Activated CD4-positive, alpha-beta memory T cell treated with anti-CD3 and anti-CD28 coated beads, Interleukin-2, amount 10 ng/mL, durations not matched to agents 7 days and 5 days (primary cell): ENCODE measurements at regions not wholly inside any gene's neighbourhood (a gene's known extent, or its start where the extent isn't known, plus 50 kb on each side); places are given as distances from the start of the nearest gene placed in this dataset.

Experiments
- CTCF ChIA-PET: fragments of 350-600 bp; sonication (Branson Sonifier 250); formaldehyde crosslinking; loops from one replicate; lab custom pipeline; 2021; ENCODE audit warnings: antibody characterized with exemption, inconsistent platforms; lab: Charles Lee
- POLR2A ChIA-PET: fragments of 350-600 bp; sonication (Branson Sonifier 250); formaldehyde crosslinking; loops from one replicate; lab custom pipeline; 2021; ENCODE audit warnings: antibody characterized with exemption; lab: Charles Lee
- DNase-seq: peaks from one replicate; pipeline ENCODE4 v3.0.0-alpha.2; 2020
- H3K27ac Mint-ChIP-seq: one replicate; pipeline ENCODE4 v1.8.0; 2021; ENCODE audit warnings: mild to moderate bottlenecking, mixed read lengths
- H3K27me3 Mint-ChIP-seq: one replicate; pipeline ENCODE4 v1.8.0; 2021; ENCODE audit warnings: mixed read lengths
- H3K36me3 Mint-ChIP-seq: one replicate; pipeline ENCODE4 v1.8.0; 2021; ENCODE audit warnings: low read depth, mixed read lengths
- H3K4me1 Mint-ChIP-seq: one replicate; pipeline ENCODE4 v1.8.0; 2021; ENCODE audit warnings: mixed read lengths
- H3K4me3 Mint-ChIP-seq: one replicate; pipeline ENCODE4 v1.8.0; 2021; ENCODE audit warnings: mild to moderate bottlenecking, mixed read lengths
- H3K9me3 Mint-ChIP-seq: one replicate; pipeline ENCODE4 v1.8.0; 2021; ENCODE audit warnings: mixed read lengths

GRCh38 chr2:238568455-238569440, 142.0 kb downstream of the ASB1 start:
- ChIA-PET POLR2A (no interaction called here), CTCF (no interaction called here)
- no peaks in the 10 kb centered on the region for H3K36me3 Mint-ChIP-seq
- DNase-seq, result no peak
- H3K4me1 Mint-ChIP-seq, result no peaks in the 10 kb centered on the region
- no peaks in the 10 kb centered on the region for H3K9me3 Mint-ChIP-seq
- H3K27ac Mint-ChIP-seq, result no peak overlapping the region
- no peaks in the 10 kb centered on the region for H3K27me3 Mint-ChIP-seq
- H3K4me3 Mint-ChIP-seq, result no peak overlapping the region

DNA sequence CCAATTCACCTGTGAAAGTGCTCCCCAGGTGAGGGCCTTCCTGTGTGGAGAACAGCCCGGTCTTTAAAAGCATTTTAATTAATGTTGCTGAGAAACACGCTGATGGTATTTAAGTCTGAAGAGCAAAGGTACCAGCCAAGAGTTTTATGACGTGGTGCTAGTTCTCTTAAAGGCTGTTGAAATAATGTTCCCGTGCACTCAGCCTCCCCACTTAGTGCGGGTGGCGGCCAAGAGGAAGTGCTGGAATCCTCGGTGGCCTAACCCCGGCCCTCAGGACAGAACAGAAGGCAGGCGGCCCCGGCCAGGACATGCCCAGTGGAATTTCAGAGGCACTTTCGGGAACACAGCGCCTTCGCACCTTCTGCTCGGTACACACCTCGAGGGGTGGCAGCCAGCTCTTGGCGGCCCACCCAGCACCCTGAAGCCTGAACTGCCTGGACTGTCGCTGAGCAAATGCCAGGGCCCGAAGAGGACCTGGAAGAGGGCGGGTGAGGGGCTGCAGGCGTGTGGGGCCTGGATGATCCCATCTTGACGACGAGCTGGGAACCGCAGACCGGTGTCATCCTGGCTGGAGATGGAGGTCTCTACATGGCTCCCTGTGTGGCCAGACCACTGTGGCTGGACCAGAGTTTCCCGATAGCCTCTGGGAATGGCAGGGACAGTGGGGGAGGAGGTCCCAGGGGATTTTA, 142.9 kb downstream of the ASB1 start:
- no peaks in the 10 kb centered on the region for H3K36me3 Mint-ChIP-seq
- no peak overlapping the region for H3K4me3 Mint-ChIP-seq
- ChIA-PET CTCF (no interaction called here), POLR2A (no interaction called here)
- no peak overlapping the region for H3K27ac Mint-ChIP-seq
- H3K27me3 Mint-ChIP-seq, result no peaks in the 10 kb centered on the region
- H3K4me1 Mint-ChIP-seq, result no peaks in the 10 kb centered on the region
- no peak for DNase-seq
- no peaks in the 10 kb centered on the region for H3K9me3 Mint-ChIP-seq

DNA sequence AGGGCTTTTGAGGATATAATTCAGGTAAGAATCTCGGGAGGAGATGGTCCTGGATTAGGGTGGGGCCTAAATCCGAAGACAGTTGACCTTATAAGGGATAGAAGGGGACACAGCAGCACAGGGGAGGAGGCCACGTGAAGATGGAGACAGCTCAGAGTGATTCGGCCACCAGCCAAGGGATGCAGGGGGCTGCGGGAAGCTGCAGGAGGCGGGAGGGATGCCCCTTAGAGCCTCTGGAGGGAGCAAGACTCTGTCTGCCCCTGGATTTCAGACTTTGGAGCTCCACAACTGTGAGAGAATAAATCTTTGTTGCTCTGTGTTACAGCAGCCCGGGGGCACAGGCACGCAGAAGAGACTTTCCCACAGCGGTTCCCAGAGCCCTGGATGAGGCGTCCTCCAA, 143.7 kb downstream of the ASB1 start:
- no peak overlapping the region for H3K4me3 Mint-ChIP-seq
- ChIA-PET POLR2A (no interaction called here), CTCF (no interaction called here)
- H3K9me3 Mint-ChIP-seq, result no peaks in the 10 kb centered on the region
- no peaks in the 10 kb centered on the region for H3K4me1 Mint-ChIP-seq
- no peak for DNase-seq
- H3K36me3 Mint-ChIP-seq, result no peaks in the 10 kb centered on the region
- H3K27ac Mint-ChIP-seq, result no peak overlapping the region
- H3K27me3 Mint-ChIP-seq, result no peaks in the 10 kb centered on the region

- Mint-ChIP-seq H3K27me3 (no peaks in the 10 kb centered on the region), H3K36me3 (no peaks in the 10 kb centered on the region), H3K4me3 (no peak overlapping the region), H3K9me3 (no peaks in the 10 kb centered on the region), H3K27ac (no peak overlapping the region), H3K4me1 (no peaks in the 10 kb centered on the region)
- POLR2A ChIA-PET, result no interaction called here
- CTCF ChIA-PET, result no interaction called here
- no peak for DNase-seq
Measured at GRCh38 chr2:238570926-238571325, 144.2 kb downstream of the ASB1 start.

DNA sequence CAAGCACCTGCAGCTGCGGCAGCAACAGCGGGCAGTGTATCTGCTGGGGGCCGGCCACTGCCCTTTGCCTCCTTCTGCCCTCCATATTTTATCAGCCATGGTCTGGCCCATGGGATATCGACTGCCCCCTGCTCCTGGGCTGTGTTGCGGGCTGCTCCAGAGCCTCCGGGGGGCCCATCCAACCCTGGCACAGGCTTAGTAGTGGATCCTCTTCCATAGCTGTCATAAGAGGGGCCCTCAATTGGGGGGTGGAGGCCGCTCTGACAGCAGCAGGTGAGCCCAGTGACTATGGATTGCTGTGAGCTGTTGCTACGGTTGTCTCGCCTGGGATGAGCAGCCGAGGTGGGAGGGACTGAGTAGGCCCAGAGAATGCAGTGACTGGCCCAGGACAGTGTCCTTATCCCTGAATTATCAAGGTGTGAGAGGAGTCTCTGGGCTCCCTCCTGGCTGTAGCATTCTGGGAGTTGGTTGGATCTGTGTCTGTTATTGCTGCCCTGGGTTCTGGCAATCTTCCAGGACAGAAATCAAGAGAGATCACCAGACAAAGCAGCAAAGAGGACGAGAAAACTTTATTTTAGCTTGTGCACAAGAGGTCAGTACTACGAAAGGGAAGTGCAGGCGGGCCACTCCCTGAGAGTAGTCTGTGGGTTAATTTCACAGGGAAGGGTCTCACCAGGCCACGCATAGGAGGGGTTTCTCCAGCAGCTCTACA, 145.1 kb downstream of the ASB1 start:
- ChIA-PET POLR2A (interaction anchor here (0.7 kb wide), 1 partner anchor 29 kb away, joined by 3 read pairs; no protein-coding TSS in a partner anchor), CTCF (interaction anchor here (1.4 kb wide), 1 partner anchor 37 kb away, joined by 3 read pairs; no protein-coding TSS in a partner anchor)
- no peak overlapping the region for H3K4me3 Mint-ChIP-seq
- H3K4me1 Mint-ChIP-seq, result no peaks in the 10 kb centered on the region
- H3K9me3 Mint-ChIP-seq, result no peaks in the 10 kb centered on the region
- H3K27ac Mint-ChIP-seq, result no peak overlapping the region
- no peaks in the 10 kb centered on the region for H3K27me3 Mint-ChIP-seq
- DNase-seq, result no peak
- H3K36me3 Mint-ChIP-seq, result no peaks in the 10 kb centered on the region

DNA sequence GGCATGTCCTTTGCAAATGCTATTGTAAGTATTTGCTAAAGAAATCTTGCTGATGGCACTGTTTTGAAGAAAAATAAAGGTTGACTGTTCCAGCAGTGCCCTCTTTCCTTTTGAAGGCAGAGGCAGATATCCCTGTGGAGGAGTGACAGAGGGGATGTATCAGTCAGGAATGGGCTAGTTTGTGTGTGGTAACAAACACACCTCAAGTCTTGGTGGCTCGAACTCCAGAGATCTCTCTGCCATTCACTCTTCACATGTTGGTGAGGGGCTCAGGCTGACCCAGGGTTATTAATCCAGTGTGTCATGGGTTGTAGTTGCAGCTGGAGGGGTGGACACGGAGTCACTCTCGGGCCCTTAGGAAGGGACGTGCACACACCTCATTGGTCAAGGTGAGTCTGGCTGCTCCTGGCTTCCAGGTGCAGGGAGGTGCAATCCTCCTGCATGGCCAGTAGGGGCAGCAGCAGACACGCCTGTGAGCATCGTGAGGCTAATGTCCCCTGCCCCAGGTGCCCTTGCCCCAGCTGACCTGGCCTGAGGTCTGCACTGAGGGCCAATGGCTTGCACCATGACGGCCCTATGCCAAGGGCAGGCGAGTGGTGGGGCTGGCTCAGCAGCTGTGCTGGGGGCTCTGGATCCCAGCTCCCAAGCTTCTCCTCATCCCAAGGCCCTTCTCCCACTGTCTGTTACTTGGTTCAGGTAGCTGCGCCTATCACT, 146.5 kb downstream of the ASB1 start:
- CTCF ChIA-PET, result interaction anchor here (1.1 to 1.3 kb wide), 2 partner anchors 12 to 216 kb away, joined by 4 to 5 read pairs; no protein-coding TSS in a partner anchor
- Mint-ChIP-seq H3K9me3 (no peaks in the 10 kb centered on the region), H3K27me3 (no peaks in the 10 kb centered on the region), H3K27ac (no peak overlapping the region), H3K36me3 (no peaks in the 10 kb centered on the region), H3K4me3 (no peak overlapping the region), H3K4me1 (no peaks in the 10 kb centered on the region)
- POLR2A ChIA-PET, result no interaction called here
- peak; percentile 24 for DNase-seq

- ChIA-PET CTCF (interaction anchor here (1.1 to 1.3 kb wide), 2 partner anchors 11 to 217 kb away, joined by 4 to 5 read pairs; no protein-coding TSS in a partner anchor), POLR2A (no interaction called here)
- no peaks in the 10 kb centered on the region for H3K36me3 Mint-ChIP-seq
- no peak for DNase-seq
- H3K9me3 Mint-ChIP-seq, result no peaks in the 10 kb centered on the region
- no peaks in the 10 kb centered on the region for H3K27me3 Mint-ChIP-seq
- no peak overlapping the region for H3K4me3 Mint-ChIP-seq
- H3K4me1 Mint-ChIP-seq, result no peaks in the 10 kb centered on the region
- no peak overlapping the region for H3K27ac Mint-ChIP-seq
Measured at GRCh38 chr2:238573916-238574315, 147.2 kb downstream of the ASB1 start.

GRCh38 chr2:238574490-238575271, 148.0 kb downstream of the ASB1 start:
- ChIA-PET CTCF (interaction anchor here (1.3 kb wide), 1 partner anchor 10 kb away, joined by 5 read pairs; no protein-coding TSS in a partner anchor), POLR2A (no interaction called here)
- H3K27ac Mint-ChIP-seq, result no peak overlapping the region
- no peaks in the 10 kb centered on the region for H3K9me3 Mint-ChIP-seq
- H3K4me3 Mint-ChIP-seq, result no peak overlapping the region
- H3K27me3 Mint-ChIP-seq, result no peaks in the 10 kb centered on the region
- no peak for DNase-seq
- no peaks in the 10 kb centered on the region for H3K36me3 Mint-ChIP-seq
- no peaks in the 10 kb centered on the region for H3K4me1 Mint-ChIP-seq

DNA sequence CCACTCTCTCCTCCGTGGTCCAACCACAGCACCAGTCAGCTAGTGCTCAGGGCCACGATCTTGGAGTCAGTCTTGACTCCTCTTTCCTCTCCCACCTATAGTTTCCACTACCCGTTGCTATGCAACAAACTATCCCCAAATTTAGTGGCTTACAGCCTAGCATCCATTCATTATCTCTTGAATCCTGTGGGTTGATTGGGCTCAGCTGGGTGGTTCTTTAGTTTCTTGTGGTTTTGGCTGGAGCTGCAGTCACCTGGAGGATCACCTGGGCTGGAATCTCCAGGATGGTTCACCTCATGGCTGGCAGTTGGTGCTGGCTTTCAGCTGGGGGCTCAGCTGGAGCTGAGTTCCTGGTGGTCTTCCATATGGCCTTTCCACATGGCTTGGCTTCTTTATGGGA, 149.9 kb downstream of the ASB1 start:
- ChIA-PET CTCF (no interaction called here), POLR2A (no interaction called here)
- Mint-ChIP-seq H3K27me3 (no peaks in the 10 kb centered on the region), H3K4me3 (no peak overlapping the region), H3K4me1 (no peaks in the 10 kb centered on the region), H3K27ac (no peak overlapping the region), H3K36me3 (no peaks in the 10 kb centered on the region), H3K9me3 (no peaks in the 10 kb centered on the region)
- no peak for DNase-seq

GRCh38 chr2:238578256-238578655, 151.5 kb downstream of the ASB1 start:
- Mint-ChIP-seq H3K27ac (no peak overlapping the region), H3K4me3 (no peak overlapping the region), H3K27me3 (peaks cover 6% of the 10 kb centered on the region), H3K4me1 (no peaks in the 10 kb centered on the region), H3K36me3 (no peaks in the 10 kb centered on the region), H3K9me3 (no peaks in the 10 kb centered on the region)
- POLR2A ChIA-PET, result no interaction called here
- CTCF ChIA-PET, result no interaction called here
- DNase-seq, result no peak

GRCh38 chr2:238580486-238580885, 153.8 kb downstream of the ASB1 start:
- ChIA-PET POLR2A (no interaction called here), CTCF (no interaction called here)
- Mint-ChIP-seq H3K4me1 (no peaks in the 10 kb centered on the region), H3K36me3 (no peaks in the 10 kb centered on the region), H3K27ac (no peak overlapping the region), H3K27me3 (peaks cover 10% of the 10 kb centered on the region), H3K9me3 (no peaks in the 10 kb centered on the region), H3K4me3 (no peak overlapping the region)
- DNase-seq, result no peak

DNA sequence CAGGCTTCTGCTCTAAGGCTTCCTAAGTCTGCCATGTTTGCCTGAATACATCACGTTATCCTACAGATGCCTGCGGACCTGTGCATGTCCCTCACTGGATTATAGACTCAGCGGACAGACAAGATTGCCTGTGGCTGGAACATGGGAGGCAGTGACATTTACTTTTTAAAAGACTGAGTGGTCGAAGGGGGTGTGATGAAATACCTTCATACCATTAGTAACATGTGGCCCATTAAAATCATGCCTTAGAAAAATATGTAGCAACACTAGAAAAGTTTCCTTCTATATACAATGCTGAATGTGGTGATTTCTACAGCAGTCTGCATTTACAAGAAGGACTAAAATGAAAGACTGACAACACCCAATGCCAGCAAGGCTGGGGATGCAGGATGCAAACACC, 154.4 kb downstream of the ASB1 start:
- Mint-ChIP-seq H3K36me3 (no peaks in the 10 kb centered on the region), H3K27me3 (peaks cover 10% of the 10 kb centered on the region), H3K4me3 (no peak overlapping the region), H3K9me3 (no peaks in the 10 kb centered on the region), H3K4me1 (no peaks in the 10 kb centered on the region), H3K27ac (no peak overlapping the region)
- no peak for DNase-seq
- CTCF ChIA-PET, result no interaction called here
- POLR2A ChIA-PET, result no interaction called here
